Neuronal stem cell (in vitro differentiated cells): ENCODE measurements at regions not wholly inside any gene's neighbourhood (a gene's known extent, or its start where the extent isn't known, plus 50 kb on each side); places are given as distances from the start of the nearest gene placed in this dataset.

ENCODE experiments used
- DNase-seq: peaks from one replicate; pipeline ENCODE4 v3.0.0-alpha.2; 2013; ENCODE audit warnings: low spot score
- H2AFZ ChIP-seq: one replicate; pipeline ENCODE4 v1.6.1; 2013; ENCODE audit warnings: mild to moderate bottlenecking, low read length, inconsistent platforms
- H2AK5ac ChIP-seq: 2 replicates; pipeline ENCODE4 v1.6.1; 2013; ENCODE audit warnings: low read depth, mild to moderate bottlenecking, inconsistent platforms, low read length, moderate library complexity, mixed read lengths
- H2BK120ac ChIP-seq: 2 replicates; pipeline ENCODE4 v1.6.1; 2013; ENCODE audit warnings: low read depth, mild to moderate bottlenecking, inconsistent platforms, low read length, moderate library complexity, mixed read lengths
- H2BK12ac ChIP-seq: one replicate; pipeline ENCODE4 v1.6.1; 2013; ENCODE audit warnings: low read length, inconsistent platforms
- H2BK15ac ChIP-seq: 2 replicates; pipeline ENCODE4 v1.6.1; 2013; ENCODE audit warnings: mild to moderate bottlenecking, low read length, inconsistent platforms, mixed read lengths
- H2BK5ac ChIP-seq: one replicate; pipeline ENCODE4 v1.6.1; 2013; ENCODE audit warnings: inconsistent platforms, mild to moderate bottlenecking, low read length, moderate library complexity
- H3K14ac ChIP-seq: one replicate; pipeline ENCODE4 v1.6.1; 2013; ENCODE audit warnings: low read length, inconsistent platforms
- H3K18ac ChIP-seq: 2 replicates; pipeline ENCODE4 v1.6.1; 2013; ENCODE audit warnings: low read length, inconsistent platforms
- H3K23ac ChIP-seq: 2 replicates; pipeline ENCODE4 v1.6.1; 2013; ENCODE audit warnings: low read depth, mild to moderate bottlenecking, mixed read lengths, low read length, inconsistent platforms; ENCODE audit not compliant: poor library complexity
- H3K27ac ChIP-seq: replicated peaks from 3 replicates; pipeline ENCODE4 v1.5.1; 2013; ENCODE audit warnings: low read length, inconsistent platforms
- H3K27me3 ChIP-seq, 3 experiments: 2 replicates each; pipeline ENCODE4 v1.6.1; 2013; ENCODE audit warnings: low read length in 3 of 3, mild to moderate bottlenecking in 2 of 3, inconsistent platforms in 1 of 3, low read depth in 1 of 3, mixed read lengths in 1 of 3, moderate library complexity in 1 of 3; ENCODE audit not compliant: control insufficient read depth in 3 of 3, insufficient read depth in 3 of 3
- H3K36me3 ChIP-seq, 2 donors: replicated peaks in 1 of 2; 2 replicates each; pipeline ENCODE4 v1.6.1; 2013; ENCODE audit warnings: low read length in 2 of 2; ENCODE audit not compliant: control insufficient read depth in 2 of 2, insufficient read depth in 2 of 2
- H3K4ac ChIP-seq: 2 replicates; pipeline ENCODE4 v1.6.1; 2013; ENCODE audit warnings: inconsistent platforms, mild to moderate bottlenecking, low read length, moderate library complexity
- H3K4me1 ChIP-seq, 2 donors: 1 replicate in 1 of 2; 2 replicates in 1 of 2; pipeline ENCODE4 v1.6.1; 2013; ENCODE audit warnings: low read length in 2 of 2, low read depth in 1 of 2; ENCODE audit not compliant: control insufficient read depth in 2 of 2, insufficient read depth in 1 of 2
- H3K4me2 ChIP-seq: one replicate; pipeline ENCODE4 v1.6.1; 2013; ENCODE audit warnings: mild to moderate bottlenecking, low read length, inconsistent platforms; ENCODE audit not compliant: insufficient read depth, poor library complexity, severe bottlenecking
- H3K4me3 ChIP-seq, 2 donors: 2 replicates each; pipeline ENCODE4 v1.5.1; 2013; ENCODE audit warnings: low read length in 2 of 2, mild to moderate bottlenecking in 2 of 2, inconsistent platforms in 1 of 2, moderate library complexity in 1 of 2
- H3K79me1 ChIP-seq: one replicate; pipeline ENCODE4 v1.6.1; 2013; ENCODE audit warnings: low read depth, mild to moderate bottlenecking, inconsistent platforms, low read length, moderate library complexity
- H3K9ac ChIP-seq: one replicate; pipeline ENCODE4 v1.6.1; 2013; ENCODE audit warnings: mild to moderate bottlenecking, low read depth, low read length, inconsistent platforms; ENCODE audit not compliant: poor library complexity
- H3K9me3 ChIP-seq, 2 donors: replicated peaks in 1 of 2; 2 replicates each; pipeline versions ENCODE3 to v1.6.1; 2013; ENCODE audit warnings: low read length in 2 of 2, mild to moderate bottlenecking in 2 of 2, inconsistent platforms in 1 of 2, low read depth in 1 of 2, mixed read lengths in 1 of 2, moderate library complexity in 1 of 2; ENCODE audit not compliant: control insufficient read depth in 2 of 2, insufficient read depth in 1 of 2
- H4K8ac ChIP-seq: one replicate; pipeline ENCODE4 v1.6.1; 2013; ENCODE audit warnings: low read depth, mild to moderate bottlenecking, inconsistent platforms, low read length, moderate library complexity
- H4K91ac ChIP-seq: one replicate; pipeline ENCODE4 v1.6.1; 2013; ENCODE audit warnings: low read length, low read depth, mild to moderate bottlenecking, inconsistent platforms; ENCODE audit not compliant: poor library complexity
- WGBS, 2 donors: extraction: QIAGEN DNeasy Blood & Tissue Kit; methylation state at CpG; one replicate each; pipeline ENCODE4 v1.1.7; 2013; ENCODE audit warnings: missing lambda C conversion rate in 2 of 2, mixed read lengths in 1 of 2; ENCODE audit not compliant: insufficient read length in 2 of 2, insufficient replicate concordance in 1 of 2; ENCODE audit errors: extremely low coverage in 2 of 2; 5-methylcytosine and 5-hydroxymethylcytosine counted together

- Histone ChIP-seq H3K18ac (no peak overlapping the region), H3K4ac (no peak overlapping the region), H2AK5ac (no peak overlapping the region), H3K4me2 (no peak overlapping the region), H3K4me1 (peaks cover 0 to 1% of the 10 kb centered on the region in 2 donors), H3K9me3 (no peaks in the 10 kb centered on the region), H3K27me3 (no peaks in the 10 kb centered on the region), H2BK15ac (no peak overlapping the region), H3K79me1 (no peaks in the 10 kb centered on the region), H2BK120ac (no peak overlapping the region), H4K8ac (no peak overlapping the region), H3K14ac (no peak overlapping the region), H4K91ac (no peak overlapping the region), H3K23ac (no peak overlapping the region), H3K36me3 (no peaks in the 10 kb centered on the region), H3K9ac (no peak overlapping the region), H2AFZ (no peak overlapping the region), H3K27ac (no peak overlapping the region), H2BK12ac (no peak overlapping the region), H3K4me3 (no peak overlapping the region), H2BK5ac (no peak overlapping the region)
- no CpG with 5 or more reads among the region's 7 CpGs for WGBS, 2 donors
- DNase-seq: no peak
Measured at GRCh38 chr16:6216836-6217235, 1115.8 kb upstream of the RBFOX1 start.

- Histone ChIP-seq H3K9ac (no peak overlapping the region), H3K27ac (no peak overlapping the region), H3K9me3 (no peaks in the 10 kb centered on the region), H3K36me3 (no peaks in the 10 kb centered on the region), H3K79me1 (no peaks in the 10 kb centered on the region), H4K91ac (no peak overlapping the region), H3K23ac (no peak overlapping the region), H3K4me2 (no peak overlapping the region), H3K4me1 (peaks cover 0 to 3% of the 10 kb centered on the region in 2 donors), H3K4ac (no peak overlapping the region), H2BK120ac (no peak overlapping the region), H4K8ac (no peak overlapping the region), H2BK12ac (no peak overlapping the region), H3K18ac (no peak overlapping the region), H2AK5ac (no peak overlapping the region), H2BK15ac (no peak overlapping the region), H2BK5ac (no peak overlapping the region), H3K14ac (no peak overlapping the region), H2AFZ (no peak overlapping the region), H3K4me3 (no peak overlapping the region), H3K27me3 (no peaks in the 10 kb centered on the region)
- no CpG with 5 or more reads among the region's 2 CpGs for WGBS, 2 donors
- DNase-seq: no peak
Measured at GRCh38 chr16:6211644-6212043, 1114.0 kb upstream of the EEF2KMT start.

DNA sequence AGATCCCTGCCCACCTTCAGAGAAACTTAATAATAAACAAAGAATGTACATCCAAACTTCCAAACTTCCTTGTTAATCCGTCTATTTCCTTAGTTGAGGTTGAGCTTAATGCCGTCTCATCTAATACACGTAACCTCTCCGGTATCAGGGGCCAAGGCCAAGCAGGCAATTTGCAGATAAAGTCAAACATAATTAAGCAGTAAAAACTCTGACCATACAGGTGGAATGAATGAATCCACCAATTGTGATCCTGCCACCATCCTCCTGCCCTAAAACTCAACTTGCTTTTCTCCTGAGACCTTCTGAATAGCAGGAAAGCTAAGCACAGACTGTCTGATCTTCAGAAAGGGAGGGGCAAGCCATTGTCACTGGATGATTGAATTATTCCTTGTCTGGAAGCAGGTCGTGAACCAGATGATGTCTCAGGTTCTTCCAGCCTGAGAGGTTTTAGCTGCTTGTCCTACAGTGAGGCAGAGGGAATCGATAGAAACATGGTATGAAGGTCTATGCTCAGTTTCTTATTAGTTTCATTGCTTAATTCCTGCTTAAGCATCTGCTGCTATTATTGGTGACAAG lies 1111.8 kb upstream of the EEF2KMT start:
- Histone ChIP-seq H3K14ac (no peak overlapping the region), H4K91ac (no peak overlapping the region), H3K9me3 (no peaks in the 10 kb centered on the region), H2BK12ac (no peak overlapping the region), H3K23ac (no peak overlapping the region), H3K18ac (no peak overlapping the region), H3K4ac (no peak overlapping the region), H2BK120ac (no peak overlapping the region), H2AFZ (no peak overlapping the region), H3K79me1 (no peaks in the 10 kb centered on the region), H3K27ac (no peak overlapping the region), H3K4me1 (peaks cover 0 to 2% of the 10 kb centered on the region in 2 donors), H3K36me3 (no peaks in the 10 kb centered on the region), H3K4me3 (no peak overlapping the region), H2BK15ac (no peak overlapping the region), H3K9ac (no peak overlapping the region), H2AK5ac (no peak overlapping the region), H4K8ac (no peak overlapping the region), H3K27me3 (no peaks in the 10 kb centered on the region), H3K4me2 (no peak overlapping the region), H2BK5ac (no peak overlapping the region)
- WGBS, 2 donors: no CpG with 5 or more reads among the region's 6 CpGs
- DNase-seq: no peak

DNA sequence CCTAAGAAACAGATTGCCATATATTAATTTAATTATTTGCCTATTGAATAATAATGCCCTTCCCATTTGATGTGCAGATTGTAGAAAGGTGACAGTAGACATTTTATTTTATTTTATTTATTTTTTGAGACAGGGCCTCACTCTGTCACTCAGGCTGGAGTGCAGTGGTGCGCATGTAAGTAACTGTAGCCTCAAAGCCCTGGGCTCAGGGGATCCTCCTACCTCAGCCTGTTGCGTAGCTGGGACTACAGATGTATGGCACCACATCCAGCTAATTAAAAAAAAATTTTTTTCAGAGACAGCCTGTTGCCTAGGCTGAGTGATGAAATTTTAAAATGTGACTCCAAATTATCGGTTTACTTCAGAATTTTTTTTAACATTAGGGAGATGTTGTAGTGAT lies 1110.0 kb upstream of the EEF2KMT start:
- no peak overlapping the region for H4K8ac ChIP-seq
- H3K4me1 ChIP-seq: peaks cover 0 to 2% of the 10 kb centered on the region in 2 donors
- no peak overlapping the region for H2BK120ac ChIP-seq
- H2BK5ac ChIP-seq: no peak overlapping the region
- no peak overlapping the region for H3K27ac ChIP-seq
- H2AFZ ChIP-seq: no peak overlapping the region
- no peak overlapping the region for H3K18ac ChIP-seq
- H4K91ac ChIP-seq: no peak overlapping the region
- no peaks in the 10 kb centered on the region for H3K36me3 ChIP-seq
- no peak for DNase-seq
- no peak overlapping the region for H3K23ac ChIP-seq
- H3K4me2 ChIP-seq: no peak overlapping the region
- H3K9me3 ChIP-seq: no peaks in the 10 kb centered on the region
- no peak overlapping the region for H2AK5ac ChIP-seq
- H3K14ac ChIP-seq: no peak overlapping the region
- H2BK12ac ChIP-seq: no peak overlapping the region
- no peak overlapping the region for H3K9ac ChIP-seq
- H3K79me1 ChIP-seq: no peaks in the 10 kb centered on the region
- H3K4ac ChIP-seq: no peak overlapping the region
- H3K27me3 ChIP-seq: no peaks in the 10 kb centered on the region
- WGBS, 2 donors: no CpG with 5 or more reads among the region's 3 CpGs
- H2BK15ac ChIP-seq: no peak overlapping the region
- no peak overlapping the region for H3K4me3 ChIP-seq
